GM20000 (cell line): ENCODE measurements at regions not wholly inside any gene's neighbourhood (a gene's known extent, or its start where the extent isn't known, plus 50 kb on each side); places are given as distances from the start of the nearest gene placed in this dataset.
"Not testable (repeated sequence)": the region's sequence is repeated elsewhere in the genome, so short reads cannot be mapped to it uniquely, and the experiment has no call there.

Experiments used
- DNase-seq: peaks from one replicate; pipeline ENCODE4 v3.0.0; 2012; ENCODE audit warnings: low spot score
- TF ChIP-seq, protein P1 (sequence below): IDR thresholded peaks from 2 replicates; pipeline ENCODE4 v1.5.1; 2012; ENCODE audit warnings: mild to moderate bottlenecking, control low read depth; ENCODE audit errors: extremely low read depth, missing control alignments

DNA sequence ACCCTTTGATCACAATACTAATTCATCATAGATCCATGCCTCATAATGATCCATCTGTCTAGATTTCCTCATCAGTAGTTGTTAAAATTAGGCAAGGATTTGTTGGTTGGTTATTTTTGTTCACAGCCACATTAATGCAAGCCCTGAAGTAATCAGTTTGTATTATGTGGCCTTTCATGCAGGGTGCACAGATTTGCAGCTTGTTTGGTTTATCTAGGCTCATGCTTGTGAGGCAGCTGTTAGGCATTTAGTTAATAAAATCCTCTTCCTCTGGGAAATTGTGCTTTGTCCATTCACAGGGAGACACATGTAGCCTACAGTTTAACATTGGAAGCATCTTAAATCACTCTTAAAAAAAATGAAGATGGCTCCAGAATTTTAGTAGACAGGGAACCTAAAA is 162.8 kb upstream of the ZNF385D start:
- TF ChIP-seq, protein P1, sequence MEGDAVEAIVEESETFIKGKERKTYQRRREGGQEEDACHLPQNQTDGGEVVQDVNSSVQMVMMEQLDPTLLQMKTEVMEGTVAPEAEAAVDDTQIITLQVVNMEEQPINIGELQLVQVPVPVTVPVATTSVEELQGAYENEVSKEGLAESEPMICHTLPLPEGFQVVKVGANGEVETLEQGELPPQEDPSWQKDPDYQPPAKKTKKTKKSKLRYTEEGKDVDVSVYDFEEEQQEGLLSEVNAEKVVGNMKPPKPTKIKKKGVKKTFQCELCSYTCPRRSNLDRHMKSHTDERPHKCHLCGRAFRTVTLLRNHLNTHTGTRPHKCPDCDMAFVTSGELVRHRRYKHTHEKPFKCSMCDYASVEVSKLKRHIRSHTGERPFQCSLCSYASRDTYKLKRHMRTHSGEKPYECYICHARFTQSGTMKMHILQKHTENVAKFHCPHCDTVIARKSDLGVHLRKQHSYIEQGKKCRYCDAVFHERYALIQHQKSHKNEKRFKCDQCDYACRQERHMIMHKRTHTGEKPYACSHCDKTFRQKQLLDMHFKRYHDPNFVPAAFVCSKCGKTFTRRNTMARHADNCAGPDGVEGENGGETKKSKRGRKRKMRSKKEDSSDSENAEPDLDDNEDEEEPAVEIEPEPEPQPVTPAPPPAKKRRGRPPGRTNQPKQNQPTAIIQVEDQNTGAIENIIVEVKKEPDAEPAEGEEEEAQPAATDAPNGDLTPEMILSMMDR, result no peak
- DNase-seq, result no peak

DNA sequence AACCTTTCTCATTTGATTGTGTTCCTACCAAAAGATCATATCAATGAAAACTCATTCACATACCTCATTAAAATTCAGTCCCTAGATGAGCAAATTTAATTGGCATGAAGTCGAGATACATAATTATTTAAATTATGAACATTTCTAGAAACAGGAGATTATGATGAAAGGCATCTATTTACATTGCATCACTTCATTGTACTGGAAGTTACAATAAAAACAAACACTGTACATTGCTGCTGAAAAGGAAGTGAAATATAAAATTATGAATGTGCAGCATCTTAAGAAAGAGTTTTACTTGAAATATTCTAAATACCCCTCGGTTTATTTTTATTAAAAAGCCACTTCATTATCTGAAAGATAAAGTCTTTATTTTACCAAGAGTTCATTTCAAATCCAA is 163.4 kb upstream of the ZNF385D start:
- TF ChIP-seq, protein P1, result no peak
- DNase-seq, result no peak

DNA sequence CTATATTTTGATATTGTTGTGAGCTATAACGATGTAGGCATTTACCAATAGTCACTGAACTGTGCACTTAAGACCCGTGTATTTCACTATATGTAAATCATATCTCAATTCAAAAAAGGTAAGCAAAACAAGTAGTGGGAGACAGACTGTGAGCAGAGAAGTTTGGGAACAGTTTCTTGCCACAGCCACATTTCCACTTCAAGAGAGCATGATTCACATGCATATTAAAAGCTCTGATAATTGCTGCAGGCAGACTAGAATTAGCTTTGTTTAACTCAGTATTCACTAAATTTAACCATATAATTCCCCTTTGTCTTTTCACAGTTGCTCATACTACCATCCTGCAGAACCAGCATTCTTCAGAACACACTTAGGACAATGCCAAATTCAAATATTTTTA is 168.4 kb upstream of the ZNF385D start:
- no peak for DNase-seq
- TF ChIP-seq, protein P1, result no peak

DNA sequence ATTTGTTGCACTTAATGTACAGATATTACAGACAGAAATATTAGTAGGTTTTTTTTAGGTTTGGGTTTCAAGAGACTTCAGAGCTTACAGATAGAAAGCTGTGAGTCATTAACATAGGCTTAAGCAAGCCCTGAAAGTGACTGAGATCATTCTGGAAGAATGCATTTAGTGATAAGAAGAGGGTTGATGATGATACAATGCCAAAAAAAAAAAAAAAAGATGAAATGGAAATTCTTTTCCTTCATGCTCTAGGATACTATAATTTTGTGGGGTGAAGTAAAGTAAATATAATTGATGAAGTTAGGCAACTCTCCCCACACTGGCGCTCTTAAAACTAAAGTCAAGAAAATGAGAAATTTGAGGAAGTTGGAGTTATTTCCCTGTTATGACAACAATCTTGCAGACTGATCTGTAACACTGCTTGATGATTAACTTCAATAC is 169.4 kb upstream of the ZNF385D start:
- DNase-seq, result no peak
- TF ChIP-seq, protein P1, result no peak

DNA sequence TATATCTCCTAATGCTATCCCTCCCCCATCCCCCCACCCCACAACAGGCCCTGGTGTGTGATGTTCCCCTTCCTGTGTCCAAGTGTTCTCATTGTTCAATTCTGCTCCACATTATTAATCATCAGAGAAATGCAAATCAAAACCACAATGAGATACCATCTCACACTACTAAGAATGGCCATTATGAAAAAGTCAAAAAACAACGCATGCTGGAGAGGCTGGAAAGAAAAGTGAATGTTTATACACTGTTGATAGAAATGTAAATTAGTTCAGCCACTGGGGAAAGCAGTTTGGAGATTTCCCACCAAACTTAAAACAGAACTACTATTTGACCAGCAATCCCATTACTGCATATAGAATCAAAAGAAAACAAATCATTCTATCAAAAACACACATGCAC is 172.1 kb upstream of the ZNF385D start:
- DNase-seq, result not testable (repeated sequence)

DNA sequence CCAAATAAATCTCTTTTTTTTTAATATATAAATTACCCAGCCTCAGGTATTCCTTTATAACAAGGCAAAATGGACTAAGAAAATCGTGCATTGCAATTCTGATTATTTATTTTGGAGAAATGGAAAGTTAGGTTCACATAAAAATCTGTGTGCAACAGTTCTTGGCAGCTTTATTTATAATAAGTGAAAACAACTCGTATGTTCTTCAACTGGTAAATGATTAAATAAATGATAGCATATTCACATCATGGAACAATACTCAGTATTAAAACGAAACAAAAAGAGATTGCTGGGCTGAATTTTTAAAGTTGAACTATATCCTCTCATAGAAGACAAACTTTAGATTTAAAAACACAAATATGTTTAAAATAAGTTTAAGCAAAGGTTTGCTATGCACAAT is 176.3 kb upstream of the ZNF385D start:
- TF ChIP-seq, protein P1, result no peak
- no peak for DNase-seq

DNA sequence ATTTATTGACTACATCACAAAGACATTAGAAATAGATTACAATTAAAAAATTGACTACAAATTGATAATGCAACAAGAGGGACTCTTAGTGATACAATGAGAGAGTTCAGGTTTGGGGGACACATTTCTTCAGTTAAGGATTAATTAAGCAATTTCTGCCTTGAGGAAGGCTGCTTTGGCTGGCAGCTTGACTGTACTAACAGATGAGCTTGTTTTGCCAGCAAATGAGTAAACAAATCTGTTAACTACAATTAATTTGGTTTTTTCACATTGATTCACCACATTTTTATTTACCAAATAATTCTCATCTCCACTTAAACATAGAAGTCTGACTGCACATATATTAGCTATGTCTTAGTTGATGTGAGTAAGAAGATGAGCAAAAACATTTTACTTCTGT is 183.6 kb upstream of the ZNF385D start:
- TF ChIP-seq, protein P1, result no peak
- DNase-seq, result no peak

DNA sequence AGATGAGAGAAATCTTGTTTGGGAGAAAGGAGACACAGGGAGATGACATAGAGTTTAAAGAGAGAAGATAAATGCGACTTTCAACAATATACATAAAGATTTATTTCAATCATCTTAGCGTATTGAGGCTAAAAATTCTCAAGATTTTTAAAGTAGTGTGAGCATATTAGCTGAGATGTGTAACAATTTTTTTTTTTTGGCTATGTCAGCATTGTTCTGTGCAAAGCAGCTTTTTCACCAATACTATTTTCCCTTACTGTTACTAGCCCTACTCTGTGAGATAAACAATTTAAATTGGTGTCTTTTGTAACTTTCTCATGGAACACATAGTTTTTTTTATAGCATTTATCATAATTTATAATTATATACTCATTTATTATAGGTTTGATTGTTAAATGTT is 185.2 kb upstream of the ZNF385D start:
- no peak for DNase-seq
- TF ChIP-seq, protein P1, result no peak
